Stimulated activated CD4-positive, alpha-beta T cell treated with anti-CD3 and anti-CD28 coated beads, Interleukin-12 subunit alpha, Interleukin-12 subunit beta, amount 100 ng/mL, for 4 hours (primary cell): ENCODE measurements at regions not wholly inside any gene's neighbourhood (a gene's known extent, or its start where the extent isn't known, plus 50 kb on each side); places are given as distances from the start of the nearest gene placed in this dataset.

Source experiments
- DNase-seq: peaks from one replicate; pipeline ENCODE4 v3.0.0-alpha.2; 2020

DNA sequence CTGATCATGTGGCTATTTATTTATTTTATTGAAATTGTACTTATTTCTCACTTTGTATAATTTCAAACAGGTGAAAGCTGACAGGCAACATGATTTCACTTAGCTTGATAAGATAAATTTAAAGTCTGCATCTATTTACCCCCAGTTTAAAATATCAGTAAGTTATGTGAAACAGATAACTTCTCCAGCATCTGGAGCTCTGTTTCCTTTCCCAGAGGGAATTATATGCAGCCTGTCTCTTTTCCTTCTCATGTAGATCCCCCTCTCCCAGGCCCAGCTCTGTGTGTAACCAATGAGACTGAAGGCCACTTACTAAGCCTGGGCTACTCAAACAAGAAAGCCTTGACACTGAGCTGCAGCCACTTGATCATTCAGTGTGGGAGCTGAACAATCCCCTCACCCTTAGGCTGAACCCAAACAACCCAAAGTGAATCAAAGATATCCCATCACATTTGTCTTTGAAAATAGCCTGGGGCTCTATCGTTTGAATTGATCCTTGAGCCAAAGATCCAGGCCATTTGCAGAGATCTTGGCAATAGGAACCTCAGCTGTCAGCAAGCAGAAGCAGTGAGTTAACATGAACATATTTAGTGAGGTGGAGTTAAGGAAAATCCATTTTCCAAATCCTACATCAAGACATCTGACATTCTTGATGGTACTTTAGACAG, 383.9 kb downstream of the TGFB2 start:
- DNase-seq: no peak

- no peak for DNase-seq
Measured at GRCh38 chr1:218735436-218736032, 390.4 kb downstream of the TGFB2 start.

- no peak for DNase-seq
Measured at GRCh38 chr1:218739426-218739825, 394.3 kb downstream of the TGFB2 start.

- no peak for DNase-seq
Measured at GRCh38 chr1:218741852-218742251, 396.7 kb downstream of the TGFB2 start.

DNA sequence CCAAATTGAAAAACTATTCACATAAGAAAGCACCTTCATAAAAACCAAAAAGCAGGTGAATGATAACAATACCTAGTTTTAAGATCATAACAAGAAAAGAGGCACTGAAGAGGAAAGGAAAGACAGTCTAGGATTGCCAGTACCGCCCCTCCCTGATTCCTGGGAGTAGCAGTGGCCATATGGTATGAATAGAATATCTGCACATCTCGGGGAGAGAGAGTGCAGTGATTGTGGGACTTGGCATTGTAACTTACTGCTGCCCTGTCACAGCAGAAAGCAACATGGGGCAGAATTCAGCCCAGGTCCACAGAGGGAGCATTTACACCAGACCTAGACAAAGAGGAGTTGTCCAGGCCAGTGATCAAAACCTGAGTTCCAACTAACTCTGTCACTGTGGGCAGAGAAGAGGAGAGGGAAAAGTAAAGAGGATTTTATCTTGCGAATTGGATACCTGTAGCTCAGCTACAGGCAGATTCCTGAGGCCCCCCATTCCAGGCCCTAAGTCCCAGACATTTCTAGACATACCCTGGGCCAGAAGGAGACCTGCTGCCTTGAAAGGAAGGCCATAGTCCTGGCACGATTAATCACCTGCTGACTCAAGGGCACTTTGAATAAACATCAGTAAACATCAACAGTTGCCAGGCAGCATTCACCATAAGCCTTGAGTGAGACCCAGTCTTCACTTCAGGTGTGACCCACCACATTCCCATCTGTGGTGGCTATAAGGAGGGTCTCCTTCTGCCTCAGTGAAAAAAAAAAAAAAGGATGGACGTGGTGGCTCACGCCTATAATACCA, 397.5 kb downstream of the TGFB2 start:
- no peak for DNase-seq

- no peak for DNase-seq
Measured at GRCh38 chr1:218743861-218744505, 398.8 kb downstream of the TGFB2 start.

DNA sequence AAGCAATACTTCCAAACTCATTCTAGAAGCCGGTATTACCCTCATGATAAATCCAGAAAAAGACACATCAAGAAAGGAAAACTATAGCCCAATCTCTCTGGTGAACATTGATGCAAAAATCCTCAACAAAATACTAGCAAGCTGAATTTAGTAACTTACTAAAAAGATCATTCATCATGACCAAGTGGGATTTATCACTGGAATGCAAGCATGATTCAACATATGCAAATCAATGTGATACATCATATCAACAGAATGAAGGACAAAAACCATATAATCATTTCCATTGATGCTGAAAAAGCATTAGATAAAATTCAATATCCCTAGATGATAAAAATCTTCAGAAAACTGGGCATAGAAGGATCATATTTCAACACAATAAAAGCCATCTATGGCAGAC, 402.9 kb downstream of the TGFB2 start:
- DNase-seq: no peak

GRCh38 chr1:218750216-218750970, 405.3 kb downstream of the TGFB2 start:
- DNase-seq: no peak

GRCh38 chr1:218751208-218751948, 406.2 kb downstream of the TGFB2 start:
- DNase-seq: no peak

- DNase-seq: no peak
Measured at GRCh38 chr1:218752126-218752525, 407.0 kb downstream of the TGFB2 start.

GRCh38 chr1:218754477-218754876, 409.3 kb downstream of the TGFB2 start:
- no peak for DNase-seq

DNA sequence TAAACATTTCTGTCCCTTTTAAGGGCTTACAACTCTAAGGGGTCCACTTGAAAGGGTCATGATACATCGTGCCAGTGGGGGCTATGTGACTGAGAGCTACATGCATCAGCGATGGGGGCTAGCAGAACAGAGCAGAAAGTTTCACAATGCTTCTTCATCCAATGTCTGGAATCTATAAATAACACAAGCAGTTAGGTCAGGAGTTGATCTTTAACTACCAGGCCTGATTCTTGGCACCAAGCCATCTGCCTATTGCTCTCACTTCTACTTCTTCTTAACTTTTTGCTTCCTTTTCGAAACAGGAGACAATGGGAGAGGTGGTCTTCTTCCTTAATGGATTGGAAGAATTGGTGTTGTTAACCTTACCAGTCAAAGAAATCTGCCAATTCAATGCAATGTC, 410.0 kb downstream of the TGFB2 start:
- no peak for DNase-seq

- no peak for DNase-seq
Measured at GRCh38 chr1:218759795-218760194, 413.9 kb upstream of the LYPLAL1 start.

DNA sequence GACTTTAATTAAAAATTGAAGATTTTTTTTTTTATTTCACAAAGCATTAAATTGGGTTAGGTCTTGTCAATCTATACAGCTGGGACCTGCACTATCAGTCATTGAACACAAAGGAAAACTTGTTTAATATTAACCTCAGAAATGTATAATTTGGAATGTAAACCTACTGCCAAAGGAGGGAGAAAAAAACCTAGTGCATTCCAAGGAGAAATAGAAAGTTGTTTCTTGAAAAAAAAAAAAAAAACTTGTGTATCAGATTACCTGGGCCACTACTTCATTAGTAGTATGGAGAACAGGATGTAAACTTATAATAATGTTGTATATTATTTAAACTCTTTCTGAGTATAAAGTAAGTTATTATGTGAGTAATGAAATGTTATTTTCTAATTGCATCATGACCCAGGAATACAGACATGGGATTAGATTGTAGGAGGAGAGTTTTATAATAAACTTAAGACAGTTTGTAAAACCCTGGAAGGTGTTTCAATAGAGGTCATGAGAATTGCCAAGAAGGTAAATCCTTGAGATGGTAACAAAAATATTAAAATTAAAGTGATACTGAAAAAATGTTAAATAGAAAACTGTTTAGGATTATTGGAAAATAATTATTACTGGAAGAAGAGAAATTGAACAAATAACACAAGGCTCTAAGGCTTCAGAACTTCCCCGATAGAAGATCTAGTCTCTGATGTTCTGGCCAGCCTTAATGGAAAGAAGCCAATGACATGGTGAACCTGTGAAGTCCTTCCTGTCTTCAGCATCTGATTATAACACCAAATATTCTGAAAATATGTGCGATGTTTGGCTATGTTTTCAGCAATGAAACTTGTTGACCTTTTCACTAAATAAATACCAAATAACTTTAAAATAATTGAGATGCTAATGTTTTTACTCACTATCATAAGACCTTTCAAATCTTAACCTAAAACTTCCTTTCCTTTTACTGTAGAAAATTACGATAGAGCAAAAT, 412.8 kb upstream of the LYPLAL1 start:
- DNase-seq: no peak

- DNase-seq: no peak
Measured at GRCh38 chr1:218763538-218763937, 410.1 kb upstream of the LYPLAL1 start.

- DNase-seq: no peak
Measured at GRCh38 chr1:218765753-218766152, 407.9 kb upstream of the LYPLAL1 start.

- DNase-seq: no peak
Measured at GRCh38 chr1:218771931-218772330, 401.7 kb upstream of the LYPLAL1 start.

DNA sequence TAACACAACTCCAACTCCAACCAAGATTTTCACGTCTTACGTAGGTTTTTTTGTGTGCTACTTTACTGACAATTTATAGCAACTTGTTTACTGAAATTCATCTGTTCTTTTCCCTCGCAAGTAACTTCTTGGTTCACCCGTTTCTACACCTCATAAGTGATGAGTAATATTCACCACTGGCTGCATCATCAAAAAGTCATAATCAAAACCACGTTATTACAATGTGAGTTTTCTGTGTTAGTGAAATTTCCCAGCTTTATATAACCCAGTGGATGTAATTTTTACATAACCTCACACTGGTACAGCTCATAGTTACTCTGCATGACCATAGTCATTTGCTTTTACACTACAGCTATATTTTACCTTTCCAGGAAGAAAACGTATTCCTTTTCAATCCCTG, 401.1 kb upstream of the LYPLAL1 start:
- DNase-seq: no peak

- DNase-seq: no peak
Measured at GRCh38 chr1:218775501-218776021, 398.1 kb upstream of the LYPLAL1 start.

GRCh38 chr1:218778257-218779126, 395.2 kb upstream of the LYPLAL1 start:
- no peak for DNase-seq
